ENCODE measurements at regions not wholly inside any gene's neighbourhood (a gene's known extent, or its start where the extent isn't known, plus 50 kb on each side); places are given as distances from the start of the nearest gene placed in this dataset.
"Not testable (repeated sequence)": the region's sequence is repeated elsewhere in the genome, so short reads cannot be mapped to it uniquely, and the experiment has no call there.

GRCh38 chr4:115275615-115276014, 162.2 kb upstream of the NDST4 start:
- no peak for DNase-seq

- DNase-seq = no peak
Measured at GRCh38 chr4:115274545-115274944, 161.1 kb upstream of the NDST4 start.

DNA sequence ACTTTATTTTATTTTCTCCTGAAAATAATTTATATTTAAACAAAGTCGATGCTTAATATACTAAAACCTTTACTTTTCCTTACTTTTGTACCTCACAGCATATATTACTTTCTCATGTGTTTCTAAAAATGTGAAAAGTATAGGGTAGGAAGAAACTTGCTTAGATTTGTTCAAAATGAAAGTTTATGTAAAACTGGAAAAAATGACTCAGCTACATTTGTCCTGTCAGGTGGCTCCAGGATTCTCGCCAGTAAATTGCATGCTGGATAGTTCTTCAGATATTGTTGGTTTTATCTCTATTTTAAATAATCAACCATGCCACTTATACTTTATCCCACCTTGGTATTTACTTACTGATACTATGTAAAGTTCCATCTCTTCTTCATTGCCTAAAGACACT, 159.2 kb upstream of the NDST4 start:
- no peak for DNase-seq

DNA sequence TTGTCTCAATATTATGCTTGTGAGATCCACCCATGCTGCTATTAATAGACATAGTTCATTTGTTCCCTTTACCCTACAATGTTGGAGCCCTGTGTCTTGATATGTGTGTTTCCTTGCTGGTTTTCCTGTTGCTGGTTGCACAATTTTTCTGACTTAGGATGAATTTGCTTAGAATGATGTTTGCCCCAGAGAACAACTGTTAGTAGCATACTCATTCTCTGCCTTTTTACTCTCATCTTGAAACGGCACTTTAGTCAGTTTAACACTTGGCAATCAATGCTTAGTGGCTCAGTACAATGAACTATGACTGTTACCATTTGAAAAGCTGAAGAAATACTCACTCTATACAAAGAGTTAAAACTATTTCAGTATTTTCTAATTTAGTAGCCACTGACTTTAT, 158.8 kb upstream of the NDST4 start:
- DNase-seq = no peak

- DNase-seq = no peak
Measured at GRCh38 chr4:115260195-115260594, 146.8 kb upstream of the NDST4 start.

DNA sequence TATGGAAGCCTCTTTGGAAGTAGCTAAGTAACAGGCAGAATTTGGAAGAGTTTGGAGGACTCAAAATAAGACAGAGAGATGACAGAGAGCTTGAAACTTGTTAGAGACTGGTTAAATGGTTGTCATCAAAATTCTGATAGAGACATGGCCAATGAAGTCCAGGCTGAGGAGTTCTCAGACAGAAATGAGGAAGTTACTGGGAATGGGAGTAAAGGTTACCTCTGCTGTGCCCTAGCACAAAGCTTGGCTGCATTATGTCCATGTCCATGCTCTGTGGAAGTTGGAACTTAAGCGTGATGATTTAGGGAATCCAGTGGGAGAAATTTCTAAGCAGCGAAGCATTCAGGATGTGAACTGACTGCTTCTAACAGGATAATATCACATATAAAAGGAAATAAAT, 146.2 kb upstream of the NDST4 start:
- DNase-seq = no peak

DNA sequence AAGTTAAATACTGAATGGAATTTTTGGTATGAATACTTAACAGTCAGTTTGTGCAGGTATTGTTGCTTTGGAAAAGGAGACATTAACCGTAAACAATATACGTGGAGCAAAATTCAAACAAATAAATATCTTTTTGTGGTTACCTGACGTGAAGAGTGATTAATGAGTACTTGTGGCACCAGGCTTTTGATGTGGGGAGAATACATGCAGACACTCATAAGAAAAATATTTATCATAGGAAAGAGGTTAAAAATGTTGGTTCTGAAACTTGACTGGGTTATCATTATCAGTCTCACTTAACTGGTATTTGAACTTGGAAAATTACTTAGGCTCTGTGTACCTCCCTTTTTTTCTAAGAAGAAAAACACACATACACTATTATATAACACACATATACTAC, 136.4 kb upstream of the NDST4 start:
- DNase-seq = no peak

DNA sequence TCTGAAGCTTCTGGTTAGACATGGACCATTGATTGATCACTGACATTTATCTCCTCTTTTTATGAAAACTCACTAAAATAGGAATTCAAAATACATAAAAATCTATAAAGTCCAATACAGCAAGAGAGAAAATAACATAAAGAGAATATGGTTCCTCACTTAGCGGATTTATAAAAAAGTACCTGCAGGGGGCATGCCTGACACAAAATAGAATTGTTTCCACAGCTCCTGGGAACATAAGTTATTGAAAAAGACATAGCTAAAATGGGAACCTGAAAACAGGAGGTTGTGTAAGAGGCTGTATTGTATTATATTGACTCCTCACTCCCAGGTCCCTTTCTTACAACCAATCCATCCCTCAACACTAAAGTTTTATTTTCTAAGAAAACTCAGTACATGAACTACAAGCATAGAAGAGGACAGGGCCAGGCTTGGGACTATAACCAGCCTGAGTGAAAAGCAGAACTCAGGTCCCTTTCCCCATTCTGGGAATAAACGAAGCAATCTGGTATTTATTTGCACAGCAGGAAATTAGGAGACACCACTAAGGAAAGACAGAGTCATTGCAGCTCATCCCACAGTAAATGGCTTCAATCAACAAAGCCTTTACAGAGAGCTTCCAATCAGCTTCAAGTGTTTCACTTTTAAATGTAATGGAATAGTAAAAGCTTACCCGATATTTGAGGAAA, 121.1 kb upstream of the NDST4 start:
- DNase-seq = no peak

DNA sequence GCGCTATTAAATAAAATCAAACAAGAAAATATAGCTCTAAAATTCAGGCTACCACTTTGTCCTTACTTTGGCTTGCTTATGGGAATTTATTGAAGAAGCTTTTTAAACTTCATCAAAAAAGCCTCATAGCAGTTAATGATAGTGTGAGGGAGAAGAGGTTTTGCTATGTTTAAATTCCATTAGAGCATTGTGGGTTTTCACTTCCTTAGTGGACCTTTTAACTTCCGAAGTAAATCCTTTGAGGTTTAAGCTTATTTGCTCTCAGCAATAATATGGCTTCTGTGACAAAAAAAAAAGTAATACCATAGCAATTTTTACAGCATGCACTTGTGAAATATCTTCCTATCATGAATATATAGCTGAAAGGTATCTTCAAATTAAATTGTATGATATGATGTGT, 120.2 kb upstream of the NDST4 start:
- no peak for DNase-seq

DNA sequence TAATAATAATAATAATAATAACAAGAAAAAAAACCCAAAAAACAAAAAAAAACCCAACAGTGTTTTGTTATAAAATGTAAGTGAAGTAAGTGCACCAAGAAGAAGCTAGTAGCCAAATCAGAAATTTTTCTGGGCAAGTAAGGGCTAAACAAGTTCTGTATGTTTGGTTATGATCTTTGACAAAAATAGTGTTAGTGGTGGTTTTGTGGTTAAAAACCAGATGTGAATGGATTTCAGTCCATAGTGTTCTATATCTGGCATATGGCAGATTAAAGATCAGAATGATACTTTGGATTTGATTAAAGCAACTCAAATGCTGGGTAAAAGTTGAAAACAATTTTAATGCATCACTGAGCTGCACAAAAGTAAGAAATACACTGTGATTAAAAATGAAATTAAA, 116.5 kb upstream of the NDST4 start:
- no peak for DNase-seq

GRCh38 chr4:115228851-115229250, 115.4 kb upstream of the NDST4 start:
- DNase-seq = no peak

DNA sequence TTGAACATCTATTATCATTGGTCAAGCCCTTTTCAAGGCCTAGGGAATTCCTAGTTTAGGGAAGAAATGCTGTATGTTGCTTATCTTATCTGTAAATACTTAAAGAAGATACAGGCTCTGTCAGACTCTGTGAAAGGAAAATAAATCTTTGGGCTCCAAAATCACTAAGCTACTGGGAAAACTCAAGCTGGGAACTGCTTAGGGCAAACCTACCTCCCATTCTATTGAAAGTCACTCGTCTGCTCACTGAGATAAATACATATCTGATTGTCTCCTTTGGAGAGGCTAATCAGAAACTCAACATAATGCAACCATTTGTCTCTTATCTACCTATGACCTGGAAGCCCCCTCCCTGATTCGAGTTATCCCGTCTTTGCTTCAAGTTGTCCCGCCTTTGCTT, 108.6 kb upstream of the NDST4 start:
- DNase-seq = no peak

- DNase-seq = no peak
Measured at GRCh38 chr4:115219862-115220261, 106.4 kb upstream of the NDST4 start.

DNA sequence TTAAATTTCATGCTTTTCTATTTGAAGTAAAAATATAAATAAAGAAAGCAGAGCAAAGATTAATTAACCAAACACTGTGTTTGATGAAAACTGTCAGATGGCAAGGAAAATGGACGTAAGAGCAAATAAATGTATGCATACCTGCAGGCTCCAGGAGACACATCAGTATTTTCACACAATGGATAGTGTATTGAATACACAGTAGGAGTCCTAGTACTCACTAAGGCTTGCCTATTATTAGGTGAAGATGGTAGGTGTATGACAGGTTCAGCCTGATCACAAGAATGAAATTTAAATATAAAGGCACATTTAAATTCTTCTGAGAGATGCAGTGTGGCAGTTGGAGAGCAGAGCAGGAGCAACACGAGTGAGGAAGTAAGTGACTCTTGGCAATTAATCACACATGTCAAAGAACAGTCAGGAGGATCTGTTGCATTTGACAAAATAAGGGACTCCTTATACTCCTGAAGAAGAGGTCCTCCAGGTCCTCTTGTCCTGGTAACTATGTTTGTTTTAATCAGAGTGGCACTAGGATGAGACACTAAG, 106.0 kb upstream of the NDST4 start:
- DNase-seq = no peak

DNA sequence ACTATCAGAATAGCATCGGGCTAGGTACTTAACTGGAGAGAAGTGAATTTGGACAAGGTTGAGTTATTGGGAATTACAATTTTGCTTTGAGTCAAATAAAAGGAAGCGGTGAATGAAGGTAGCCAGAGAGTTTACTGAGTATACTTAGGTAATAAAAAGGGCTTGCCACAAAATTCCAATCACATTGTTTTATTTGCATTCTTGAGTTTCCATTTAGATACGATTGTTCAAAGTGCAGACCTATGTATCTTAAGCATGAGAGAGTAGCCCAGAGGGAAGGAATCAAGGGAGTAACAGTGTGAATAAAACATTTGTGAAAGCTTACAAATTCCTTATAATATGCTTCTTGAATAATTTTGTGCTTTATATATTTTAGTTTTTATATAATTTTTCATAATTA, 102.5 kb upstream of the NDST4 start:
- no peak for DNase-seq

- no peak for DNase-seq
Measured at GRCh38 chr4:115213716-115214115, 100.3 kb upstream of the NDST4 start.

DNA sequence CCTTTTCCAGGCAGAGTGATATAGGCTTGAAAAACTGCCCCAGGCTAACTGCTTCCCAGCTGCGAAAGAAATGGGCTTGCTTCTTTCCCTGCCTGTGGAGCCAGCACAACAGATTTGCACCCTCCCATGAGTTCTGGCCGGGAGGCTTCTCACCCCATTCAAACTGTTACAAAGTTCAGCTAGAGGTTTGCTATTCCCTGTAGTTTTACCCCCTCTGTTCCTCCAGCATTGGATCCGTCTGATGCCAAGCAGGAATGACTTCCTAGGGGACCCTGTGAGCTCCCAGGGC, 87.6 kb upstream of the NDST4 start:
- DNase-seq = no peak

DNA sequence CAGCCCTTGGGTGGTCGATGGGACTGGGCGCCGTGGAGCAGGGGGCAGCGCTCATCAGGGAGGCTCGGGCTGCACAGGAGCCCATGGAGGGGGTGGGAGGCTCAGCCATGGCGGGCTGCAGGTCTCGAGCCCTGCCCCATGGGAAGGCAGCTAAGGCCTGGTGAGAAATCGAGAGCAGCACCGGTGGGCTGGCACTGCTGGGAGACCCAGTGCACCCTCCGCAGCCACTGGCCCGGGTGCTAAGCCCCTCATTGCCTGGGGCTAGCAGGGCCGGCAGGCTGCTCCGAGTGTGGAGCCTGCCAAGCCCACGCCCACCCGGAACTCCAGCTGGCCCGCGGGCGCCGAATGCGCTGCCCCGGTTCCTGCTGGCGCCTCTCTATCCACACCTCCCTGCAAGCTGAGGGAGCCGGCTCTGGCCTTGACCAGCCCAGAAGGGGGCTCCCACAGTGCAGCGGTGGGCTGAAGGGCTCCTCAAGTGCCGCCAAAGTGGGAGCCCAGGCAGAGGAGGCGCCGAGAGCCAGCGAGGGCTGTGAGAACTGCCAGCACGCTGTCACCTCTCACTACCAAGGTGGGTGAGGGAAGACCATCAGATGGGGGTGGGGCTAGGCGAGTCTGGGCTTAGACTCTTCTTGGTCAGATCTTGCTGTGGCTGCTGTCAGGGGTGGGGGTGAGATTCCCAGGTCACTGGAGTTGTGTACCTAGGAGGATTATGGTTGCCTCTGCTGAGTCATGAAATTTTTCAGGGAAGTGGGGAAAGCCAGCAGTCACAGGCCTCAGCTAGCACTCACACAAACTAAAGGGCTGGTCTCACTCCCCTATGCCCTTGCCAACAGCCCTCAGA, 87.0 kb upstream of the NDST4 start:
- DNase-seq = not testable (repeated sequence)

GRCh38 chr4:115194612-115195011, 81.2 kb upstream of the NDST4 start:
- DNase-seq = not testable (repeated sequence)

GRCh38 chr4:115190529-115190928, 77.1 kb upstream of the NDST4 start:
- DNase-seq = no peak

- DNase-seq = no peak
Measured at GRCh38 chr4:115187136-115187535, 73.7 kb upstream of the NDST4 start.

- not testable (repeated sequence) for DNase-seq
Measured at GRCh38 chr4:115179438-115180062, 66.1 kb upstream of the NDST4 start.

GRCh38 chr4:115178687-115179086, 65.3 kb upstream of the NDST4 start:
- DNase-seq = not testable (repeated sequence)

DNA sequence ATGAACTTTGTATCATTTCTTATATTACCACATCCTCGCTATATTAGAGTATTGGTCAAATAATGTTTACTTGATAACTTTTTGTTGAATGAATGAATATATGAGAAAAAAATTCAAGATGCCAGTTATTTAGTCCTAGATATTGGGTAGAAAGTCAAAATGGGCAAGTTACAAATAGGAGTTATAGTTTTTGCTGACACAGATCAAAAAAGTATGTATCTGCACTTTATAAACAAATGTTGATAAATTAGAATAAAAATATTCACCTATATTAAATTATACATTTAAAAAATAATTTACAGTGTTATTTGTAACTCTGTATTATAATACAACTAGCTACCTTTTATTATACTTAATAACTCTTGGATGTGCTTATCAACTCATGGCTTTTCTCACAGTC, 57.8 kb upstream of the NDST4 start:
- no peak for DNase-seq
